ENCODE measurements at regions not wholly inside any gene's neighbourhood (a gene's known extent, or its start where the extent isn't known, plus 50 kb on each side); places are given as distances from the start of the nearest gene placed in this dataset.
A peak's percentile ranks its signal among the peaks of the same experiment; 100 is the strongest.
"Not testable (repeated sequence)": the region's sequence is repeated elsewhere in the genome, so short reads cannot be mapped to it uniquely, and the experiment has no call there.

DNA sequence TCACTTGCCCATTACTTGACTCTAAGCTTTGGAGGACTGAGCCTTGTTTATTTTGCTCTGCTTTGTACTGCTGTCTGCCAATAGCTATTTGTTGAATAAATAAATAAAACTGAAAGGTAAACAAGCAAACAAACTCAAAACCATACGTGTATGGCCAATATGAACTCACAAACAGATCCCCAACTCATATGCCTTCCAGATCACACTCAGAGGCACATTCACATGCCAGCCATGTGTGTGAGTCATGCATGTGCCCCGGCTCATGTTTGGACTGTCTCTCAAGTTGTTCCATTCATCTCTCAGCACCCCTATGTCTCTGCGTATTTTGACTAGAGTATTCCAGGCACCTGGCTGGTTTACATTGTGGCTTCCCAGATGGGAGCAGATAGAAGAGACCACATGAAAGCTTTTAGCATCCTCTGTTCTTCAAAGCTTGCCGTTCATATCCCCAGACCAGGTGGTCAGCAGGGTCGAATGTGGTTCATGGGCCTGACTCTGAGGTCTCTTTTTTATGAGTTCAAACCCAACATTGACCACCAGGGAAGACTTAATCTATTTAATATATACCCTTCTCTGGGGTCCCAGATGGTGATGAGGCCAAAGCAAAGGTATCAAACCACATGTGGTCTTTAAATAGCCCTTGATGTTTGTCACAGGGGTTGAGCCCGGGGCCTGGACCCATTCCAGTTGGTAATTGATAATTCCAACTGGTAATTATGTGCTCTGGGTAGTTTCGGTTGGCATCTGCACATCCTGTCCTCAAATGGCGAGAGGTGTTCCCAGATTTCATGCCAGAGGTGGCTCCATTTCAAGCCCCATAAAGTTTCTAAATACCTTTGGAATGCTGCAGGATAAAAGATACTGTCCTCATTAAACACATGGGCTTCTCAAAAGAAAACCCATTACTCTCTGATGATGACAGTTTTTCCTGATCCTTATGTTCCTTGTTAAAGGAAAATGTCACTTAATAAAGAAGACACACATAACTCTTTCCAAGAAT lies 287.3 kb upstream of the MAF start:
- TF ChIP-seq, protein P1, sequence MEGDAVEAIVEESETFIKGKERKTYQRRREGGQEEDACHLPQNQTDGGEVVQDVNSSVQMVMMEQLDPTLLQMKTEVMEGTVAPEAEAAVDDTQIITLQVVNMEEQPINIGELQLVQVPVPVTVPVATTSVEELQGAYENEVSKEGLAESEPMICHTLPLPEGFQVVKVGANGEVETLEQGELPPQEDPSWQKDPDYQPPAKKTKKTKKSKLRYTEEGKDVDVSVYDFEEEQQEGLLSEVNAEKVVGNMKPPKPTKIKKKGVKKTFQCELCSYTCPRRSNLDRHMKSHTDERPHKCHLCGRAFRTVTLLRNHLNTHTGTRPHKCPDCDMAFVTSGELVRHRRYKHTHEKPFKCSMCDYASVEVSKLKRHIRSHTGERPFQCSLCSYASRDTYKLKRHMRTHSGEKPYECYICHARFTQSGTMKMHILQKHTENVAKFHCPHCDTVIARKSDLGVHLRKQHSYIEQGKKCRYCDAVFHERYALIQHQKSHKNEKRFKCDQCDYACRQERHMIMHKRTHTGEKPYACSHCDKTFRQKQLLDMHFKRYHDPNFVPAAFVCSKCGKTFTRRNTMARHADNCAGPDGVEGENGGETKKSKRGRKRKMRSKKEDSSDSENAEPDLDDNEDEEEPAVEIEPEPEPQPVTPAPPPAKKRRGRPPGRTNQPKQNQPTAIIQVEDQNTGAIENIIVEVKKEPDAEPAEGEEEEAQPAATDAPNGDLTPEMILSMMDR (conservative IDR thresholded peaks at IDR 0.05), result no peak
- 0 out of 2 replicates have a peak overlapping the region, but pooled peaks have one; percentile 11 for H3K27ac ChIP-seq

GRCh38 chr16:79885320-79885719 lies 284.8 kb upstream of the MAF start:
- no peak overlapping the region for H3K27ac ChIP-seq
- TF ChIP-seq, protein P1 (conservative IDR thresholded peaks at IDR 0.05), result no peak

- TF ChIP-seq, protein P1 (conservative IDR thresholded peaks at IDR 0.05), result no peak
- peak overlapping the region; percentile 38 for H3K27ac ChIP-seq
These were observed 283.0 kb upstream of the MAF start for GRCh38 chr16:79883494-79883893.

- no peak overlapping the region for H3K27ac ChIP-seq
- TF ChIP-seq, protein P1 (conservative IDR thresholded peaks at IDR 0.05), result no peak
These were observed 281.9 kb upstream of the MAF start for GRCh38 chr16:79882340-79883005.

- H3K27ac ChIP-seq, result not testable (repeated sequence)
These were observed 280.6 kb upstream of the MAF start for GRCh38 chr16:79881107-79881506.

DNA sequence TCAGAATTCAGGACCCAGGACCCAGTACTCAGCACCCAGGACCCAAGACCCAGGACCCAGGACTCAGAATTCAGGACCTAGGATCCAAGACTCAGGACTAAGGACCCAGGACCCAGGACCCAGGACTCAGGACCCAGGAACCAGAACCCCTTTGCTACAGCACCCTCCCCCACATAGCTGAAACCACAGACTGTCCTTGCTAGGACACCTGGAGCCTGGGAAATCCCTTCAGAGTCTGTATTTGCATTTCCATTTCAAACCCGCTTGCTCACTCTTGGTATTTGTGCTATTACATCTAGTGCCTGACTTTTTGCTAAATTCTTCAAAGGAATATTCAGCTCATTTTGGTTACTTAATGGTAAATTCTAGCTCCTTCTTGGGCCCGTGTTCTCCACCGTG lies 275.8 kb upstream of the MAF start:
- TF ChIP-seq, protein P1 (conservative IDR thresholded peaks at IDR 0.05), result no peak
- no peak overlapping the region for H3K27ac ChIP-seq

- H3K27ac ChIP-seq, result no peak overlapping the region
- TF ChIP-seq, protein P1 (conservative IDR thresholded peaks at IDR 0.05), result no peak
These were observed 273.9 kb upstream of the MAF start for GRCh38 chr16:79874391-79874790.
